ENCODE measurements at regions not wholly inside any gene's neighbourhood (a gene's known extent, or its start where the extent isn't known, plus 50 kb on each side); places are given as distances from the start of the nearest gene placed in this dataset.

GRCh38 chr1:80250573-80251168, 1244.1 kb upstream of the ADGRL4 start:
- no peaks in the 10 kb centered on the region for H3K4me1 ChIP-seq (replicated peaks in 1 of 4; ENCODE audit: control insufficient read depth in 3 of 4, insufficient read depth in 4 of 4, low read length in 3 of 4)
- ChIA-PET POLR2A (ENCODE audit: partially characterized antibody) (no interaction called here), CTCF (ENCODE audit: partially characterized antibody) (no interaction called here)
- no peak overlapping the region for H2BK5ac ChIP-seq (ENCODE audit: low read depth, low read length)
- no peak overlapping the region for H2BK12ac ChIP-seq (ENCODE audit: low read depth, low read length)
- no peak overlapping the region for H3K18ac ChIP-seq (ENCODE audit: extremely low read depth, low read length)
- H3K27me3 ChIP-seq (replicated peaks in 1 of 4; ENCODE audit: control insufficient read depth in 3 of 4, extremely low read depth in 1 of 4, insufficient read depth in 3 of 4, low read length in 3 of 4), result no peaks in the 10 kb centered on the region
- H3K4me2 ChIP-seq (ENCODE audit: insufficient read depth in 1 of 2, low read depth in 2 of 2, low read length in 2 of 2), result no peak overlapping the region
- no peaks in the 10 kb centered on the region for H3K79me2 ChIP-seq (ENCODE audit: control insufficient read depth in 1 of 2, insufficient read depth in 2 of 2, low read length in 2 of 2)
- H3K79me1 ChIP-seq (ENCODE audit: low read depth, low read length), result no peaks in the 10 kb centered on the region
- H2BK120ac ChIP-seq (replicated peaks; ENCODE audit: low read depth, low read length), result no peak overlapping the region
- 93 to 100% methylated on average over 1 to 3 of the region's 3 CpGs for WGBS, 2 experiments (ENCODE audit: extremely low coverage in 1 of 2, insufficient coverage in 1 of 2, insufficient read length in 1 of 2, insufficient replicate concordance in 2 of 2, low coverage in 1 of 2, low lambda C conversion rate in 2 of 2, missing lambda C conversion rate in 1 of 2)
- FAIRE-seq (no peak), DNase-seq (ENCODE audit: low read depth in 1 of 2, low spot score in 2 of 2) (no peak)
- H3K9me3 ChIP-seq (ENCODE audit: insufficient read depth in 2 of 2, low read depth in 1 of 2, low read length in 1 of 2), result peaks cover 0 to 6% of the 10 kb centered on the region in 2 experiments; a peak in 2 of 4 replicates
- H3K4me3 ChIP-seq (ENCODE audit: extremely low read depth in 1 of 4, insufficient read depth in 2 of 4, low read depth in 3 of 4, low read length in 4 of 4), result no peak overlapping the region
- no peak overlapping the region for H3K14ac ChIP-seq (ENCODE audit: insufficient read length)
- H2AFZ ChIP-seq (ENCODE audit: low read length), result no peak overlapping the region
- H2BK20ac ChIP-seq (ENCODE audit: low read length), result no peak overlapping the region
- no peak overlapping the region for H4K8ac ChIP-seq (ENCODE audit: extremely low read depth, insufficient read depth, low read length)
- H2AK5ac ChIP-seq (ENCODE audit: low read depth, low read length), result no peak overlapping the region
- H3K36me3 ChIP-seq (ENCODE audit: control insufficient read depth in 2 of 4, insufficient read depth in 4 of 4, low read length in 3 of 4), result no peaks in the 10 kb centered on the region
- no peak overlapping the region for H4K91ac ChIP-seq (replicated peaks; ENCODE audit: insufficient read length, low read length)
- no peak overlapping the region for H3K23ac ChIP-seq (ENCODE audit: insufficient read length)
- H2BK15ac ChIP-seq (ENCODE audit: low read length), result no peak overlapping the region
- no peak overlapping the region for H3K27ac ChIP-seq (ENCODE audit: low read depth, low read length)
- H4K5ac ChIP-seq (ENCODE audit: insufficient read length, low read depth, low read length), result no peak overlapping the region
- no peak overlapping the region for H3K9ac ChIP-seq (replicated peaks in 1 of 4; ENCODE audit: extremely low read depth in 1 of 4, low read depth in 3 of 4, low read length in 3 of 4)
- no peaks in the 10 kb centered on the region for H3K23me2 ChIP-seq (ENCODE audit: low read depth, low read length)
- no peaks in the 10 kb centered on the region for H4K20me1 ChIP-seq (replicated peaks in 1 of 2; ENCODE audit: control insufficient read depth in 1 of 2, insufficient read depth in 2 of 2, low read length in 2 of 2)
- H3K4ac ChIP-seq (replicated peaks; ENCODE audit: insufficient read length, low read depth, low read length), result no peak overlapping the region
- no peak overlapping the region for H3K56ac ChIP-seq (replicated peaks; ENCODE audit: insufficient read length, low read depth, low read length)
- TF ChIP-seq SP1 (IDR thresholded peaks at IDR 0.05; ENCODE audit: low read depth, low read length) (no peak), SIX5 (IDR thresholded peaks at IDR 0.05; ENCODE audit: low read depth, low read length) (no peak), NRF1 (IDR thresholded peaks at IDR 0.05; ENCODE audit: low read depth, low read length) (no peak), RFX5 (IDR thresholded peaks at IDR 0.05; ENCODE audit: borderline replicate concordance, low read depth, low read length) (no peak), PHF8 (conservative IDR thresholded peaks at IDR 0.05; ENCODE audit: low read depth, low read length) (no peak), HDAC2 (IDR thresholded peaks at IDR 0.05; ENCODE audit: borderline replicate concordance in 1 of 2, low read depth in 2 of 2, low read length in 2 of 2) (no peak), GTF2F1 (IDR thresholded peaks at IDR 0.05; ENCODE audit: borderline replicate concordance, low read depth, low read length) (no peak), TEAD4 (IDR thresholded peaks at IDR 0.05; ENCODE audit: low read depth, low read length) (no peak), KDM4A (IDR thresholded peaks at IDR 0.05; ENCODE audit: low read depth, low read length, severe bottlenecking) (no peak), FOSL1 (IDR thresholded peaks at IDR 0.05; ENCODE audit: insufficient read depth, low read depth, low read length) (no peak)
- TF ChIP-seq, protein P1, sequence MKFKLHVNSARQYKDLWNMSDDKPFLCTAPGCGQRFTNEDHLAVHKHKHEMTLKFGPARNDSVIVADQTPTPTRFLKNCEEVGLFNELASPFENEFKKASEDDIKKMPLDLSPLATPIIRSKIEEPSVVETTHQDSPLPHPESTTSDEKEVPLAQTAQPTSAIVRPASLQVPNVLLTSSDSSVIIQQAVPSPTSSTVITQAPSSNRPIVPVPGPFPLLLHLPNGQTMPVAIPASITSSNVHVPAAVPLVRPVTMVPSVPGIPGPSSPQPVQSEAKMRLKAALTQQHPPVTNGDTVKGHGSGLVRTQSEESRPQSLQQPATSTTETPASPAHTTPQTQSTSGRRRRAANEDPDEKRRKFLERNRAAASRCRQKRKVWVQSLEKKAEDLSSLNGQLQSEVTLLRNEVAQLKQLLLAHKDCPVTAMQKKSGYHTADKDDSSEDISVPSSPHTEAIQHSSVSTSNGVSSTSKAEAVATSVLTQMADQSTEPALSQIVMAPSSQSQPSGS (IDR thresholded peaks at IDR 0.05; ENCODE audit: low read length), result no peak
- TF ChIP-seq, protein P2, sequence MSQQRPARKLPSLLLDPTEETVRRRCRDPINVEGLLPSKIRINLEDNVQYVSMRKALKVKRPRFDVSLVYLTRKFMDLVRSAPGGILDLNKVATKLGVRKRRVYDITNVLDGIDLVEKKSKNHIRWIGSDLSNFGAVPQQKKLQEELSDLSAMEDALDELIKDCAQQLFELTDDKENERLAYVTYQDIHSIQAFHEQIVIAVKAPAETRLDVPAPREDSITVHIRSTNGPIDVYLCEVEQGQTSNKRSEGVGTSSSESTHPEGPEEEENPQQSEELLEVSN (IDR thresholded peaks at IDR 0.05), result no peak

Data from H1 (cell line).